OCI-LY3 (cell line): ENCODE measurements at regions not wholly inside any gene's neighbourhood (a gene's known extent, or its start where the extent isn't known, plus 50 kb on each side); places are given as distances from the start of the nearest gene placed in this dataset.

ENCODE experiments used
- H2AFZ ChIP-seq: fragments of 200-600, 300-600 bp; shearing (Covaris generic); 2 replicates; pipeline ENCODE4 v1.6.0; 2014; ENCODE audit warnings: antibody characterized with exemption, low read depth, low read length
- H3K27ac ChIP-seq: fragments of 200-600, 300-600 bp; sonication (generic); 2 replicates; pipeline ENCODE4 v1.5.1; 2014; ENCODE audit warnings: mild to moderate bottlenecking, low read length, moderate library complexity, mixed read lengths
- H3K27me3 ChIP-seq: fragments of 200-600, 300-600 bp; sonication (generic); 2 replicates; pipeline ENCODE4 v1.6.1; 2014; ENCODE audit warnings: low read depth, low read length, mixed read lengths
- H3K36me3 ChIP-seq: fragments of 200-600, 300-600 bp; sonication (generic); replicated peaks from 2 replicates; pipeline ENCODE3; 2014; ENCODE audit warnings: low read depth, low read length, mixed read lengths
- H3K4me1 ChIP-seq: fragments of 300-600, 200-600 bp; sonication (generic); 2 replicates; pipeline ENCODE4 v1.6.1; 2014; ENCODE audit warnings: low read length, mixed read lengths
- H3K4me2 ChIP-seq: fragments of 200-600, 300-600 bp; sonication (generic); 2 replicates; pipeline ENCODE4 v1.6.1; 2014; ENCODE audit warnings: low read length, mixed read lengths
- H3K4me3 ChIP-seq: fragments of 300-600, 200-600 bp; sonication (generic); 2 replicates; pipeline ENCODE4 v1.5.1; 2014; ENCODE audit warnings: antibody characterized with exemption, mild to moderate bottlenecking, low read length, moderate library complexity
- H3K79me2 ChIP-seq: fragments of 300-600, 200-600 bp; shearing (Covaris generic); 2 replicates; pipeline ENCODE4 v1.6.1; 2014; ENCODE audit warnings: mild to moderate bottlenecking, low read length, mixed read lengths
- H3K9ac ChIP-seq: fragments of 300-600, 200-600 bp; shearing (Covaris generic); 2 replicates; pipeline ENCODE4 v1.6.0; 2014; ENCODE audit warnings: mild to moderate bottlenecking, low read length, moderate library complexity
- H3K9me3 ChIP-seq: fragments of 200-600, 300-600 bp; shearing (Covaris generic); 2 replicates; pipeline ENCODE4 v1.6.1; 2014; ENCODE audit warnings: low read length, mixed read lengths; ENCODE audit not compliant: insufficient read depth
- H4K20me1 ChIP-seq: fragments of 200-600, 300-600 bp; sonication (generic); 2 replicates; pipeline ENCODE4 v1.6.1; 2016; ENCODE audit warnings: low read length, mixed read lengths; ENCODE audit not compliant: insufficient read depth
- EZH2phosphoT487 ChIP-seq: fragments of 200-600 bp; shearing (Covaris generic); IDR thresholded peaks from 2 replicates; pipeline ENCODE4 v1.6.1; 2018; ENCODE audit warnings: antibody characterized with exemption, mixed run types, low read depth
- TF ChIP-seq, protein P1 (sequence below): fragments of 200-600, 300-600 bp; sonication (generic); IDR thresholded peaks from 2 replicates; pipeline ENCODE4 v1.5.1; 2014; ENCODE audit warnings: antibody characterized with exemption, low read length, low read depth

DNA sequence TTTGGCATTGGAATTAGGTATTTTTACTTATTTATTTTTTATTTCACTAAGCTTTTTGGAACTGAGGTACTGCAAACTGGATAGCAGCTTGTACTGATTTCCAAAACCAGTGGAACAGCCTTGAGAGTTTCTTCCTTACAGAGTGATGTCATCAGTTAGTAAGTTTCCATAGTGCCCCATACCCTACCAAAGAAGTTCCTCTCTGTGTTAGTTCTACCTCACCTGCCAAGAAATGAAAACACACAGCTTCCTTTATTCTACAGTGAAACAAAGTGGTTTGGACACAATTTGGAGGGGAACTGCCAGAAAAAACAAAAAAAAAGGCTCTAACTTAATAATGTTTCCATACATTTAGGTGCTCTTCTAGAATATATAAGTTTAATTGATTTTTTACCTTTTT is 430.9 kb upstream of the ADGRL2 start:
- Histone ChIP-seq H3K9me3 (no peaks in the 10 kb centered on the region), H2AFZ (no peak overlapping the region), H3K9ac (no peak overlapping the region), H3K4me3 (no peak overlapping the region), H4K20me1 (no peaks in the 10 kb centered on the region), H3K79me2 (no peaks in the 10 kb centered on the region), H3K4me2 (no peak overlapping the region), H3K27ac (no peak overlapping the region), H3K36me3 (no peaks in the 10 kb centered on the region), H3K4me1 (no peaks in the 10 kb centered on the region), H3K27me3 (no peaks in the 10 kb centered on the region)
- TF ChIP-seq, protein P1, sequence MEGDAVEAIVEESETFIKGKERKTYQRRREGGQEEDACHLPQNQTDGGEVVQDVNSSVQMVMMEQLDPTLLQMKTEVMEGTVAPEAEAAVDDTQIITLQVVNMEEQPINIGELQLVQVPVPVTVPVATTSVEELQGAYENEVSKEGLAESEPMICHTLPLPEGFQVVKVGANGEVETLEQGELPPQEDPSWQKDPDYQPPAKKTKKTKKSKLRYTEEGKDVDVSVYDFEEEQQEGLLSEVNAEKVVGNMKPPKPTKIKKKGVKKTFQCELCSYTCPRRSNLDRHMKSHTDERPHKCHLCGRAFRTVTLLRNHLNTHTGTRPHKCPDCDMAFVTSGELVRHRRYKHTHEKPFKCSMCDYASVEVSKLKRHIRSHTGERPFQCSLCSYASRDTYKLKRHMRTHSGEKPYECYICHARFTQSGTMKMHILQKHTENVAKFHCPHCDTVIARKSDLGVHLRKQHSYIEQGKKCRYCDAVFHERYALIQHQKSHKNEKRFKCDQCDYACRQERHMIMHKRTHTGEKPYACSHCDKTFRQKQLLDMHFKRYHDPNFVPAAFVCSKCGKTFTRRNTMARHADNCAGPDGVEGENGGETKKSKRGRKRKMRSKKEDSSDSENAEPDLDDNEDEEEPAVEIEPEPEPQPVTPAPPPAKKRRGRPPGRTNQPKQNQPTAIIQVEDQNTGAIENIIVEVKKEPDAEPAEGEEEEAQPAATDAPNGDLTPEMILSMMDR = no peak
- TF ChIP-seq EZH2phosphoT487 = no peak

DNA sequence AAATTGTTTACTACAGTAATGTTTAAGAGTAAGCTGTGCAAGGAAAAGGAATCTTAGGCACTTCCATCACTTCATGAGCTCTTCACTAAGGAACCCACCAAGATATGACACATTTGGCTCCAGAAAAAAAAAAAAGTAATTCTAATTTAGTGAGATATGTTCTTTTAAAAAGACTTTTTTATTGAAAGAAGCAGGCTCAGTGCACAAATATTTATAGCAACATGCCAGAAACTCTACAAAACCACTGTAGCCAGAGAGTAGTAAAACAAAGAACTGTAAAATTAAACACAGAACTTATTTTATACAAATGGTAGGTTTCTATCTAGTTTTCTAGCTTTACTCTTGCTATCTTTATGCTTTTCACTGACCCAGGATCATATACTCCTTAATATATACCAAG is 434.6 kb upstream of the ADGRL2 start:
- no peak for TF ChIP-seq EZH2phosphoT487
- TF ChIP-seq, protein P1 = no peak
- Histone ChIP-seq H3K4me1 (no peaks in the 10 kb centered on the region), H3K36me3 (no peaks in the 10 kb centered on the region), H3K9me3 (no peaks in the 10 kb centered on the region), H3K9ac (no peak overlapping the region), H3K79me2 (no peaks in the 10 kb centered on the region), H3K4me3 (no peak overlapping the region), H4K20me1 (no peaks in the 10 kb centered on the region), H3K4me2 (no peak overlapping the region), H3K27me3 (no peaks in the 10 kb centered on the region), H3K27ac (no peak overlapping the region), H2AFZ (no peak overlapping the region)

DNA sequence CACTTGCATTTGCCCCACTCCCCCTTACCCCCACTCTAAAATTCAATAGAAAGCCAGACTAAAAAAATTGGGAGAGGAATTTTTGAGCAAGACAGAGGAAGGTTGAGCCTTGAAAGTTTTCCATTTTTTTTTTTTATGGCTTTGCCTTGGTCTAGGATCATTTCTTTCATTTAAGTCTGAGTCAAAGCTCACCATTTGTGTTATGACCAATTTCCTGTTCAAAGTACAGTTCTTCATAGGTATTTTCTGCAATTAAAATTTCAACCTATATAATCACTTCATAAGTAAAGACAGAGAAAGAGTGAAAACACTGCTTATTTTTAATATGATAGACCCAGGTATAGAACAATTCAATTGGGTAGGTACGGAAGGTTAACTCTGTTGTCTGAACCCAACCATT is 436.6 kb upstream of the ADGRL2 start:
- H3K79me2 ChIP-seq = no peaks in the 10 kb centered on the region
- TF ChIP-seq EZH2phosphoT487 = no peak
- TF ChIP-seq, protein P1 = no peak
- no peaks in the 10 kb centered on the region for H3K36me3 ChIP-seq

DNA sequence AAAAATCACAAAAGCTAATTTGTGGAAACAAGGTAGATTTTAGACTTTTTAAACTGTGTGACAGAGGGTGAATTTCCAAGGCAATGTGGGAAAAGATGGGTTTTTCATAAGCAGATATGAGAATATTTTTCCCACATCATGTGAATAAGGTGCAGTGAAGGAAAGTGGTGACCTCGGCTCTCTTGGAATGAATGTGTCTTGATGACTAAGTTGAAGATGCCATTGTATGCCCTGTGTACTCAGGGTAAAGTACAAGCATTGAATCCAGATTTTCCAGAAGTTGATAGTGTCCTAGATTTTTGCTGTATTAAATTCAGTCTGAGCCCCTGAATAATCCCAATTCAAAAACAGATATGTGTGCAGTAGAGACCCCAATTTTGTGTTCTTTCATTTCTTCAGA is 442.6 kb upstream of the ADGRL2 start:
- H4K20me1 ChIP-seq = no peaks in the 10 kb centered on the region
- H3K79me2 ChIP-seq = no peaks in the 10 kb centered on the region
- no peak overlapping the region for H3K9ac ChIP-seq
- no peak overlapping the region for H2AFZ ChIP-seq
- H3K27ac ChIP-seq = no peak overlapping the region
- H3K4me1 ChIP-seq = no peaks in the 10 kb centered on the region
- no peaks in the 10 kb centered on the region for H3K36me3 ChIP-seq
- H3K9me3 ChIP-seq = no peaks in the 10 kb centered on the region
- H3K4me3 ChIP-seq = no peak overlapping the region
- no peak overlapping the region for H3K4me2 ChIP-seq
- no peak for TF ChIP-seq EZH2phosphoT487
- TF ChIP-seq, protein P1 = no peak
- H3K27me3 ChIP-seq = no peaks in the 10 kb centered on the region

More for the DNA sequence above, 436.6 kb upstream of the ADGRL2 start:
- Histone ChIP-seq H4K20me1 (no peaks in the 10 kb centered on the region), H3K4me1 (no peaks in the 10 kb centered on the region), H3K4me3 (no peak overlapping the region), H2AFZ (no peak overlapping the region), H3K9ac (no peak overlapping the region), H3K4me2 (no peak overlapping the region), H3K27ac (no peak overlapping the region), H3K9me3 (no peaks in the 10 kb centered on the region), H3K27me3 (no peaks in the 10 kb centered on the region)
